GM12891 (cell line): ENCODE measurements at regions not wholly inside any gene's neighbourhood (a gene's known extent, or its start where the extent isn't known, plus 50 kb on each side); places are given as distances from the start of the nearest gene placed in this dataset.

Source experiments
- DNase-seq: peaks from one replicate; pipeline ENCODE4 v3.0.0; 2011; ENCODE audit warnings: low spot score; ENCODE audit not compliant: insufficient read length
- FAIRE-seq: peaks from 2 replicates; lab custom pipeline; 2011; peaks lifted over from hg19 to GRCh38; lab: Jason Lieb, UNC
- PAX5 ChIP-seq: IDR thresholded peaks from 2 replicates; pipeline ENCODE4 v1.6.1; 2011; ENCODE audit warnings: low read length, moderate library complexity, mild to moderate bottlenecking; ENCODE audit not compliant: insufficient read depth, severe bottlenecking
- POLR2A ChIP-seq: IDR thresholded peaks from 2 replicates; pipeline ENCODE4 v1.6.1; 2011; ENCODE audit warnings: low read depth, low read length, control low read depth
- POLR2AphosphoS5 ChIP-seq: IDR thresholded peaks from 2 replicates; pipeline ENCODE4 v1.6.1; 2011; ENCODE audit warnings: low read depth, low read length, control low read depth
- POU2F2 ChIP-seq: IDR thresholded peaks from 2 replicates; pipeline ENCODE4 v1.6.1; 2011; ENCODE audit warnings: low read depth, mild to moderate bottlenecking, control low read depth, low read length, moderate library complexity
- SPI1 ChIP-seq: IDR thresholded peaks from 2 replicates; pipeline ENCODE4 v1.6.1; 2011; ENCODE audit warnings: low read depth, low read length, control low read depth
- TAF1 ChIP-seq: IDR thresholded peaks from 2 replicates; pipeline ENCODE4 v1.6.1; 2011; ENCODE audit warnings: low read depth, low read length, control low read depth

DNA sequence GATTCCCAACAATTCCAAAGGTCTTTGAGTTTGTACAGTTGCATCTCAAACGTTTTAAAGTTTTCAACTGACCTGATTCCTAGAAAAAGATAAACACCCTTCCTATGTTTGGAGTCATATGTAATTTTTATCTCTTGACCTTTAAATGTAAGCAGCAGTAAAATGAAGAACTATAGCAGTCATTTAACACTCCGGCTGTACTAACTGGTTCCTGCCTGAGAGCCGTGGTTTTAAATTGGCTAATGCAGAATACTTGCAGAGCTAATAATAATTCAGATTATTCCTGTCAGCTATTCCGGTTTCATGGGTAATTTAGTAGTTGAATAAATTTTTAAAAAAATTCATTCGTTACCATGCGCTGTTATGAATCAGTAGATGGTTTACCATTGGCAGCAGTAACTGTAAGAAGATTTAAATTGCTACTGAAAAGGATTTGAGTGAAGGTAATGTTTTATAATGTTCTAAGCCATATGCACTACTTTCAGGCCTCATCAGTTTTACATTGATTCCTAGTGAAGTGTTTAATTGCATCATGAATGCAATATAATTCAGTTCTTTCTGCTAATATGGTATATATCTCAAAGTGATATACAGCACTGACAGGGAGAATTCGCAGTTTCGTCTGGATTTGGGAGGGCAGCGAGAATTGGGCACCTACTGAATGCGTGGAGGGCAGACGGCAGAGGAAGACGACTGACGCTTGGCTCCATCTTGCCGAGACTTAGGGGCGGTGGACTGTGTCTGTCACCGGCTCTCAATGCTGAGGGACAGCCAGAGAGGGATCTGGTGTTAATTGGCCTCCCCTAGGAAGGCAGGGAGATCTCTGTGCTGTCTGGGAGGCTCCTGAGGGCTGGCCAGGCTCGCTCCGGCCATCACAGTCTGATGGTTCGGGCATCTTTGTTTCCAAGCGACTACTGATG, 217.7 kb downstream of the PHETA1 start:
- no peak for FAIRE-seq
- TF ChIP-seq TAF1, result no peak
- no peak for TF ChIP-seq POU2F2
- no peak for TF ChIP-seq PAX5
- no peak for TF ChIP-seq POLR2A
- TF ChIP-seq POLR2AphosphoS5, result no peak
- no peak for TF ChIP-seq SPI1
- no peak for DNase-seq

DNA sequence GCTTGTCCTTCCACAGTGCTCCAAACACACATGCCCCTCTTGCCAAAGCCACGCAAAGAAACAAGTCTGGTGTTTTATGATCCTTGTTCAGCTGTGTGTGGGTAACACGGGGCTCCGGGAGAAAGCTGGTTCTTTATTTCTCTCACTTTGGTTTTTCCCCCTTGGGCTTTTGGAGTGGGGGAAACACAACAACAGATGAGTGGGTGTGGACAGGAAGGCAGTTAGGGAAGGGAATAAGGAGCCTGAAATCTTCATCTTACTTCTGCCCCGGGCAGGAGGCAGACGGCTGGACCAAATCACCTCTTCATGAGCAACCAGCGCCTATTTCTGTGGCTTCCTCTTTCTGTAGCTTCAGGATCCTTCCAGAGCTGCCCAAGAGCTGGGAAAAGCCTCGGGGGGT, 218.5 kb downstream of the PHETA1 start:
- TF ChIP-seq PAX5, result no peak
- TF ChIP-seq POLR2AphosphoS5, result no peak
- no peak for TF ChIP-seq POU2F2
- no peak for TF ChIP-seq SPI1
- TF ChIP-seq POLR2A, result no peak
- no peak for TF ChIP-seq TAF1
- DNase-seq (no peak), FAIRE-seq (no peak)

DNA sequence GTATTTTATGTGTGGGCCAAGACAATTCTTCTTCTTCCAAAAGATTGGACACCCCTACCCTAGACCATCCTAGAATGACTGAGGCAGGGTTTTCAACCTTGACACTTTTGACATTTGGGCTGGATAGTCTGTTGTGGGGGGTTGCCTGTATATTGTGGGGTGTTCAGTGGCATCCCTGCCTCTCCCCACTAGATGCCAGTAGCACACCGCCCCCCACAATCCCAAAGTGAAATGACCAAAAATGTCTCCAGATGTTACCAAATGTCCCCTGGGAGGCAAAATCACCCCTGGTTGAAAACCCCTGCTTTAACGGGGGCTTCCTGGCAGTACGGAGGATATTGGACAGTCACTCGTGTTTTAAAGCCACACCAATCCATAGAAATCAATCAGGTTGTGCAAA, 219.6 kb downstream of the PHETA1 start:
- no peak for TF ChIP-seq TAF1
- TF ChIP-seq PAX5, result no peak
- no peak for TF ChIP-seq POLR2A
- TF ChIP-seq POLR2AphosphoS5, result no peak
- no peak for TF ChIP-seq SPI1
- TF ChIP-seq POU2F2, result no peak
- no peak for FAIRE-seq
- no peak for DNase-seq

DNA sequence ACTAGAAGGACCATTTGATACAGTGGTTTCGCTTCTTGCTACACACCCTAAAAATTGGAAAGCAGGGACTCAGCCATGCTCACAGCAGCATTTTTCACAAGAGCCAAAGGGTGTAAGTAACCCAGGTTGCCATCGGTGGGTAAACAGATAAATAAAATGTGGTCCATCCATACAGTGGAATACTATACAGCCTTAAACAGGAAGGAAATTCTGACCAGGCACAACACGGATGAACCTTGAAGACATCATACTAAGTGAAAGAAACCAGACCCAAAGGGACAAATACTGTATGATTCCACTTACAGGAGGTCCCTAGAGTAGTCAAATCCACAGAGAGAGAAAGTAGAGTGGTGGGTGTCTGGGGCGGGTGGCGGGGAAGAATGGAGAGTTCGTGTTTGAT, 220.9 kb downstream of the PHETA1 start:
- no peak for DNase-seq
- no peak for TF ChIP-seq SPI1
- TF ChIP-seq PAX5, result no peak
- no peak for TF ChIP-seq TAF1
- FAIRE-seq, result no peak

DNA sequence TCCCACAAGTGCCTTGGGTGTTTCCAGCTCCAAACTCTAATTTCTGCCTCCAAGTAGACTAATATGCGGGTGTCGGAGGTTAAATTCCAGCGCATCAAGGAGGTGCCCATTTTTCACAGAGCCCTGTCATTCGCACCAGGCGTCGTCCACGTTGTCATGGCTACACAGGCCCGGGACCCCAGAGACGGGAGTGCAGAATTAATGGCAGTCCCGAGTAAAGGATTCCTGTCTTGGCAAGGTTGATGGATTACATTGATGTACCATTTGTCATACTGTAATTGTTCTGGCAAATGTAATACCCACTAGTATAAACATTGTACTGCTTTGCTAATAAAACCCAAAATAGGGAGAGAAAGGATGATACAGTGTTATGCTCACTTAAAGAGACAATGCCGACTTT, 222.9 kb upstream of the MYL2 start:
- FAIRE-seq, result no peak
- DNase-seq, result no peak
- TF ChIP-seq POLR2A, result no peak
- TF ChIP-seq SPI1, result no peak
- TF ChIP-seq TAF1, result no peak

DNA sequence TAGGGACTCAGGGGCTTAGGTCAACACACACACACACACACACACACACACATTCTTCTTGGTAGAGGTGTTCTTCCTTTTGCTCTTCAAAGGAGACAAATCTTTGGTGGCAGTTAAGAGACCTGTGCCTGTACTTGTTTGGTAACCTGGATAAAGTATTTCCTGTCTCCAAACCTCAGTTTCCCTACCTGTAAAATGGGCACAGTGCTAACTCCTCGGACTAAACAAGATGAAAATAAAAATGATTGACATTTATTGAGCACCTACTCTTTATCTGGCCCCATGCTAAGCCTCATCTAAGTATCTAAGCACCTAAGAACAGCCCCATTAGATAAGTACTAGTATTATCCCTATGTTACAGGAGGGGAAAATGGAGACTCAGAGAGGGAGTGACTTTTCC, 220.8 kb upstream of the MYL2 start:
- TF ChIP-seq SPI1 (no peak), POU2F2 (no peak)
- DNase-seq (no peak), FAIRE-seq (no peak)

DNA sequence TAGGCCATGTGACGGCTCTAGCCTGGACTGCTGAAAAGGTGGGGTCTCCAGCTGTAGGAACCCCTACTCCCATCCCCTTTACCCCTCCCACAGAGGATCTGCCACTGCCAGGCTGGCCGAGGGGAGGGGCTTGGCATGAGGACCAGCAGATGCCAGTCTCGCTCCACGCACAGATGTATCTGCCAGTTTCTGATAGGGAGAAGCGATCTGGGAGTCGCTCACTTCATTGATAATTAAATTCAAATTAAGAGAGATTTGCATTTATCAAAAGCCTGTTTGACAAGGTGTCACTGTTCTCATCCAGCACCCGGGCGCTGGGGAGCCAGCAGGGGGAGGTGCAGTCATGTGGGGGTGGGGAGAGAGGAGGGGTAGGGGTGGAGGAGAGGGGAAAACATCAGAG, 217.6 kb upstream of the MYL2 start:
- TF ChIP-seq TAF1 (no peak), POU2F2 (no peak), SPI1 (no peak), PAX5 (no peak), POLR2AphosphoS5 (no peak), POLR2A (no peak)
- DNase-seq (no peak), FAIRE-seq (no peak)

DNA sequence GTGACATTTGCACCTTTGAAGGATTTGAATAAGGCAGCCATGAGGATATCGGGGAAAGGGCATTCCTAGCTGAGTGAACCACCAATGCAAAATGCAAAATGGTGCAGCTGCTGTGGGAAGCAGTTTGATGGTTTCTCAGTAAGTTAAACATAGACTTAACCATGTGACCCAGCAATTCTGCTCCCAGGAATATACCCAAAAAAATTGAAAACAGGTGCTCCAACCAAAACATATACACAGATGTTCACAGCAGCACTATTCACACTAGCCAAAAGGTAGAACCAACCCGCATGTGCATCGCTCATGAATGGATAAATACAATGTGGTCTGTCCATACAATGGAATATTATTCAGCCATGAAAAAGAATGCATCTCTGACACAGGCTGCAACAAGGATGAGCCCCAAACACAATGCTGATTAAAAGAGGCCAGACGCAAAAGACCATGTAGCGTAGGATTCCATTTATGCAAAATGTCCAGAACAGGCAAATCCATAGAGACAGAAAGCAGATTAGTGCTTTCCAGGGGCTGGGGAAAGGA, 215.0 kb upstream of the MYL2 start:
- no peak for FAIRE-seq
- no peak for TF ChIP-seq POU2F2
- no peak for TF ChIP-seq PAX5
- TF ChIP-seq TAF1, result no peak
- TF ChIP-seq POLR2A, result no peak
- no peak for TF ChIP-seq POLR2AphosphoS5
- no peak for TF ChIP-seq SPI1
- no peak for DNase-seq

DNA sequence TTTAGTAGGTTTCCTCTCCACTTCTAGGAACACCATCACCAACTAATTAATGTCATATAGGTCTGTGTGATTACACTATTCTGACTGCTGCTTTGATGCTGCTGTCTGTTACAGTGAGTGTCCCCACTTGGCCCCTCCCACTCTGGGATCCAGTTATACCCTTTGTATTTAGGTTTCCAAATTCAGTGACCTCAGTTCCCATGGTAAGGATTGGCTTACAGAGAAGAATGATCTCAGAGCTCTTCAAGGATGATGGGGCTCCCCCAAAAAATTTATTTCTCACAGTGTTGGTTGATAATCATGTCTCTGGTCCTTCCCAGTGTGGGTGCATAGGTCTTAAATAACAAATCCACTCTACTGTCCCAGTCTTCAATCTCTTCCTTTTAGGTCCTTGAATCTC, 210.0 kb upstream of the MYL2 start:
- TF ChIP-seq TAF1, result no peak
- no peak for TF ChIP-seq POLR2A
- no peak for TF ChIP-seq PAX5
- no peak for TF ChIP-seq POU2F2
- no peak for TF ChIP-seq SPI1
- no peak for TF ChIP-seq POLR2AphosphoS5
- DNase-seq (no peak), FAIRE-seq (no peak)

DNA sequence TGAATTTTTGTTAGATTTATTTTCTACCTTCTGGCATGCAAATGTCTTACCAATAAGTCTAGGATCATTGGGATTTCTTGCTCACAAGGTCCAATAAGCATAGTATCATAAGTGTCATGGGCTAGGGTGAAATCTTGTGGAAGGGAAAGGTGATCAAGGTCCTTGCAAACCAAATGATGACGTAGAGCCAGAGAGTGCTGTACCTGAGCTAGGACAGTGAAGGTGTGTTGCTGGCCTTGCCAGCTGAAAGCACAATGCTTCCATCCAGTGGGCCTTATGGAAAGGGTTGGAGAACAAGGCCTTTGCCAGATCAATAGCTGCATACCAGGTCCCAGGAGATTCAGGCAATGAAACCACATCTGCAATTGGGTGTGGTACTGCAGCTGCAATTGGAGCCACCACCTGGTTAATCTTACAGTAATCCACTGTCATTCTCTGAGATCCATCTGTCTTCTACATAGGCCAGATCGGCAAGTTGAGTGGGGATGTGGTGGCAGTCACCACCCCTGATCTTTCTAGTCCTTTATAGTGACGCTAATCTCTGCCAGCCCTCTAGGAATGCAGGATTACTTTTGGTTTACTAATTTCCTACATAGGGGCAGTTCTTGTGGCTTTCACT, 208.9 kb upstream of the MYL2 start:
- DNase-seq (no peak), FAIRE-seq (no peak)
- no peak for TF ChIP-seq POU2F2
- TF ChIP-seq TAF1, result no peak
- no peak for TF ChIP-seq POLR2A
